BLaER1 (cell line): ENCODE measurements at regions not wholly inside any gene's neighbourhood (a gene's known extent, or its start where the extent isn't known, plus 50 kb on each side); places are given as distances from the start of the nearest gene placed in this dataset.
"Not testable (repeated sequence)": the region's sequence is repeated elsewhere in the genome, so short reads cannot be mapped to it uniquely, and the experiment has no call there.

Source experiments
- H3K27ac ChIP-seq: shearing (Covaris generic); formaldehyde crosslinking; 2 replicates; pipeline ENCODE4 v1.8.1; 2022
- H3K27me3 ChIP-seq: shearing (Covaris generic); formaldehyde crosslinking; 2 replicates; pipeline ENCODE4 v1.8.1; 2022
- H3K36me3 ChIP-seq: shearing (Covaris generic); formaldehyde crosslinking; 2 replicates; pipeline ENCODE4 v1.8.1; 2022
- H3K4me1 ChIP-seq: shearing (Covaris generic); formaldehyde crosslinking; 2 replicates; pipeline ENCODE4 v1.8.1; 2022
- H3K4me2 ChIP-seq: shearing (Covaris generic); formaldehyde crosslinking; 2 replicates; pipeline ENCODE4 v1.8.1; 2022
- H3K4me3 ChIP-seq: shearing (Covaris generic); formaldehyde crosslinking; 2 replicates; pipeline ENCODE4 v1.8.1; 2022
- H3K9ac ChIP-seq: shearing (Covaris generic); formaldehyde crosslinking; 2 replicates; pipeline ENCODE4 v1.8.1; 2022
- H3K9me3 ChIP-seq: shearing (Covaris generic); formaldehyde crosslinking; 2 replicates; pipeline ENCODE4 v1.8.1; 2022
- H4K20me1 ChIP-seq: shearing (Covaris generic); formaldehyde crosslinking; 2 replicates; pipeline ENCODE4 v1.8.1; 2022
- Cebpa-rat ChIP-seq: shearing (Covaris generic); IDR thresholded peaks from 2 replicates; pipeline ENCODE4 v1.8.1; 2022

- Histone ChIP-seq H3K9ac (no peak overlapping the region), H3K4me3 (no peak overlapping the region), H3K4me2 (no peak overlapping the region), H3K36me3 (no peaks in the 10 kb centered on the region), H3K27me3 (no peaks in the 10 kb centered on the region), H3K4me1 (no peaks in the 10 kb centered on the region), H4K20me1 (no peaks in the 10 kb centered on the region), H3K9me3 (no peaks in the 10 kb centered on the region), H3K27ac (no peak overlapping the region)
- no peak for TF ChIP-seq Cebpa-rat
Observed at GRCh38 chr1:143721024-143721373, 250.8 kb downstream of the FAM72C start.

GRCh38 chr1:143720087-143721023, 251.4 kb downstream of the FAM72C start:
- Histone ChIP-seq H3K4me1 (no peaks in the 10 kb centered on the region), H3K9ac (no peak overlapping the region), H3K36me3 (no peaks in the 10 kb centered on the region), H3K27me3 (no peaks in the 10 kb centered on the region), H4K20me1 (no peaks in the 10 kb centered on the region), H3K9me3 (no peaks in the 10 kb centered on the region), H3K27ac (no peak overlapping the region), H3K4me2 (no peak overlapping the region), H3K4me3 (no peak overlapping the region)
- no peak for TF ChIP-seq Cebpa-rat

GRCh38 chr1:143718524-143718923, 253.3 kb downstream of the FAM72C start:
- Histone ChIP-seq H3K4me3 (no peak overlapping the region), H3K27me3 (no peaks in the 10 kb centered on the region), H4K20me1 (no peaks in the 10 kb centered on the region), H3K9ac (no peak overlapping the region), H3K9me3 (no peaks in the 10 kb centered on the region), H3K4me2 (no peak overlapping the region), H3K4me1 (no peaks in the 10 kb centered on the region), H3K36me3 (no peaks in the 10 kb centered on the region), H3K27ac (no peak overlapping the region)
- no peak for TF ChIP-seq Cebpa-rat

DNA sequence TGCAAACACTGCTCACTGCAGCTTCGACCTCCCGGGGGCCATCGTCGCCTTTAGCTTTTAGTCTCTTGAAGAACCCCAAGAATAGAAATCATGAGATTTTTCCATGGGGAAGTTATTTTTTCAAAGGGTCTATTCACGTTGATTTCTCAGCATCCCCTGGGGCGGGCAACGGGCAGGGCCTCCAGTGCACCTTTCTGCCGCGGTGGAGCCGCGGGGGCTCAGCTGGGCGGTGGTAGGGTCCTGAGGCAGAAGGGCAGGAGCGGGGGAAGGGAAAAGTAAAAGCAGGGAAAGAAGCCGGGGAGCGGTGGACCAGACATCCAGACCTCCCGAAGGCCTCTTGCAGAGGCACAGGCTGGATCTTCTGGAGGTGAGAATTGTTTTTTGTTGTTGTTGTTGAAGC, 253.8 kb downstream of the FAM72C start:
- Histone ChIP-seq H3K4me3 (no peak overlapping the region), H3K4me1 (no peaks in the 10 kb centered on the region), H4K20me1 (no peaks in the 10 kb centered on the region), H3K27ac (no peak overlapping the region), H3K9ac (no peak overlapping the region), H3K4me2 (no peak overlapping the region), H3K9me3 (no peaks in the 10 kb centered on the region), H3K36me3 (no peaks in the 10 kb centered on the region), H3K27me3 (no peaks in the 10 kb centered on the region)
- TF ChIP-seq Cebpa-rat = no peak

- Histone ChIP-seq H3K4me2 (no peak overlapping the region), H3K36me3 (no peaks in the 10 kb centered on the region), H3K9ac (no peak overlapping the region), H3K27ac (no peak overlapping the region), H4K20me1 (no peaks in the 10 kb centered on the region), H3K4me3 (no peak overlapping the region), H3K4me1 (no peaks in the 10 kb centered on the region), H3K27me3 (no peaks in the 10 kb centered on the region), H3K9me3 (no peaks in the 10 kb centered on the region)
- TF ChIP-seq Cebpa-rat = no peak
Observed at GRCh38 chr1:143717434-143717833, 254.4 kb downstream of the FAM72C start.

GRCh38 chr1:143714913-143715312, 256.9 kb downstream of the FAM72C start:
- H3K27me3 ChIP-seq, H3K9ac ChIP-seq, H3K4me3 ChIP-seq, H4K20me1 ChIP-seq, H3K4me2 ChIP-seq, H3K27ac ChIP-seq, H3K36me3 ChIP-seq, H3K9me3 ChIP-seq, H3K4me1 ChIP-seq: not testable (repeated sequence)

- H3K4me2 ChIP-seq, H4K20me1 ChIP-seq, H3K4me1 ChIP-seq, H3K27ac ChIP-seq, H3K36me3 ChIP-seq, H3K4me3 ChIP-seq, H3K9ac ChIP-seq, H3K27me3 ChIP-seq, H3K9me3 ChIP-seq: not testable (repeated sequence)
Observed at GRCh38 chr1:143709606-143710259, 262.1 kb downstream of the FAM72C start.

DNA sequence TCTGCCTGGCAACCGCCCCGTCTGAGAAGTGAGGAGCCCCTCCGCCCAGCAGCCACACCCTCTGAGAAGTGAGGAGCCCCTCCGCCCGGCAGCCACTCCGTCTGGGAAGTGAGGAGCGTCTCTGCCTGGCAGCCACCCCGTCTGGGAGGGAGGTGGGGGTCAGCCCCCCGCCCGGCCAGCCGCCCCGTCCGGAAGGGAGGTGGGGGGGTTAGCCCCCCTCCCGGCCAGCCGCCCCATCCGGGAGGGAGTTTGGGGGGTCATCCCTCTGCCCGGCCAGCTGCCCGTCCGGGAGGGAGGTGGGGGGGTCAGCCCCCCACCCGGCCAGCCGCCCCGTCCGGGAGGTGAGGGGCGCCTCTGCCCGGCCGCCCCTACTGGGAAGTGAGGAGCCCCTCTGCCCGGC, 269.0 kb downstream of the FAM72C start:
- H3K4me3 ChIP-seq, H3K27ac ChIP-seq, H3K4me2 ChIP-seq, H3K36me3 ChIP-seq, H3K27me3 ChIP-seq, H4K20me1 ChIP-seq, H3K4me1 ChIP-seq, H3K9ac ChIP-seq: not testable (repeated sequence)
- H3K9me3 ChIP-seq = peaks cover 22% of the 10 kb centered on the region

DNA sequence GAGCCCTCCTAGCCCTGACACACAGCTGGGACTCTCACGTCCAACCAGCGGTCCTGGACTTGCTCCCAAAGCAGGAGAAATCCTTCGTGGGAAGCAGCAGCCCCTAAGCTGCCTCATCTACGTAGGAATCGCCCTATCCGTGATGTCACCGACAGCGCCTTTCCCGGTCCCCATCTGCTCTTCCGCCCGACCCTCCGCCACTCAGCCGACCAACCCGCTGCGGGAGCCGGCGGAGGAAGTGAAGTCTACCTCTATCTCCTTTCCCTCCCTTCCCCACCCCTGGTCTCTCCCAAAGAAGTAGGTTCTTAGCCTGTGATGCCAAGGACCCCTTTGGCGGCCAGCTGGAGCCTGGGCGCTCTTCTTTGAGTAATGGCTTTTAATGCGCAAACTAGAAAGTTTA, 272.1 kb downstream of the FAM72C start:
- H3K27ac ChIP-seq = no peak overlapping the region
- no peak overlapping the region for H3K9ac ChIP-seq
- H4K20me1 ChIP-seq = no peaks in the 10 kb centered on the region
- no peaks in the 10 kb centered on the region for H3K4me1 ChIP-seq
- TF ChIP-seq Cebpa-rat = no peak
- peaks cover 22% of the 10 kb centered on the region for H3K9me3 ChIP-seq
- no peaks in the 10 kb centered on the region for H3K36me3 ChIP-seq
- H3K4me3 ChIP-seq = no peak overlapping the region
- H3K27me3 ChIP-seq = no peaks in the 10 kb centered on the region
- no peak overlapping the region for H3K4me2 ChIP-seq

GRCh38 chr1:143699115-143699514, 272.7 kb downstream of the FAM72C start:
- H3K27ac ChIP-seq = no peak overlapping the region
- peaks cover 22% of the 10 kb centered on the region for H3K9me3 ChIP-seq
- H3K27me3 ChIP-seq = no peaks in the 10 kb centered on the region
- no peak overlapping the region for H3K9ac ChIP-seq
- TF ChIP-seq Cebpa-rat = no peak
- no peaks in the 10 kb centered on the region for H4K20me1 ChIP-seq
- H3K4me3 ChIP-seq = no peak overlapping the region
- H3K4me2 ChIP-seq = no peak overlapping the region
- no peaks in the 10 kb centered on the region for H3K4me1 ChIP-seq
- no peaks in the 10 kb centered on the region for H3K36me3 ChIP-seq
